Mononuclear cell (primary cell): ENCODE measurements at regions not wholly inside any gene's neighbourhood (a gene's known extent, or its start where the extent isn't known, plus 50 kb on each side); places are given as distances from the start of the nearest gene placed in this dataset.

Source experiments
- H3K27me3 ChIP-seq: 2 replicates; pipeline ENCODE4 v1.6.0; 2011; ENCODE audit warnings: low read length, control low read depth; ENCODE audit not compliant: insufficient read depth
- H3K4me1 ChIP-seq: 2 replicates; pipeline ENCODE4 v1.5.1; 2011; ENCODE audit warnings: mild to moderate bottlenecking, low read length, control low read depth; ENCODE audit not compliant: insufficient read depth
- H3K4me3 ChIP-seq: 2 replicates; pipeline ENCODE4 v1.5.1; 2011; ENCODE audit warnings: mild to moderate bottlenecking, low read length, moderate library complexity
- H3K9me3 ChIP-seq: 2 replicates; pipeline ENCODE4 v1.5.1; 2011; ENCODE audit warnings: low read depth, mild to moderate bottlenecking, control low read depth, low read length

- Histone ChIP-seq H3K4me1 (peaks cover 22% of the 10 kb centered on the region), H3K9me3 (no peaks in the 10 kb centered on the region), H3K4me3 (no peak overlapping the region), H3K27me3 (no peaks in the 10 kb centered on the region)
These were observed 192.1 kb upstream of the MYL2 start for GRCh38 chr12:111112311-111113098.

DNA sequence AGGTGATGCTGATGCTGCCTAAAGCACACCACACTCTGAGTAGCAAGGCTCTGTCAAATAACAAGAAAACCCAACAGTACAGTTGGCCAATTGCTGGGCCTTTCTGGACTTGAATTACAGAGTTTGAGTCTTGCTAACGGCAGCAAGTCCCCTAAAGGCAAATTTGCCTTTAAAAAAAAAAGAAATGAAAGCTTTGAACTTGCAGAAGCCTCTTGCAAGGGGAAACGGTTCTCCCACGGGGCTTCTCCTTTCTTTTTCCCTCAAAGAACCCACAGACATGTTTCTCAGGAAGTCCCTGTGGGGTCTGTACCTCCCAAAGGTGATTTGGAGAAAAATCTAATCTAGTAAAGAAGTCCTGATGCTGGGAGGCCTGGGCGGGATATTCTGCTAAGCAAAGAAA, 191.3 kb upstream of the MYL2 start:
- H3K9me3 ChIP-seq = no peaks in the 10 kb centered on the region
- peaks cover 22% of the 10 kb centered on the region for H3K4me1 ChIP-seq
- H3K27me3 ChIP-seq = no peaks in the 10 kb centered on the region
- no peak overlapping the region for H3K4me3 ChIP-seq

DNA sequence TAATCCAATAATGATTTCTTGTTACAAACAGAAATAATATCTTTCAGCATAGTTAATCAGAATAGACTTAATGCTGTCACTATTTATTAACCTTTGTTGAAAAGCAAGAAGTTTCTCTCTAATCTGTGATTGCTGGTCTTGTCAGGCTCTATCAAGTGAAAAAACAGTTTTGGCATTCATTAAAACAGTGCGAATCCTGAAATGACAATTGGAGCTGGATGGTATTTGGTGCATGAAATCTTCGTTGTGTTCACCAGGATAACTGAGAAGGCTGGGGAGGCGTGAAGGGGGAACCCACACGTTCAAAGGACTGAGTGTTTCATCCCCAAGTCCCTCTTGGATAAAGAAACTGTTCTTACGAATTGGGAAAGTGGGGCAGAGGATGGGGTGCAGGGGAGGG, 190.2 kb upstream of the MYL2 start:
- no peak overlapping the region for H3K4me3 ChIP-seq
- H3K27me3 ChIP-seq = no peaks in the 10 kb centered on the region
- no peaks in the 10 kb centered on the region for H3K9me3 ChIP-seq
- H3K4me1 ChIP-seq = peaks cover 22% of the 10 kb centered on the region

- Histone ChIP-seq H3K9me3 (no peaks in the 10 kb centered on the region), H3K27me3 (no peaks in the 10 kb centered on the region), H3K4me3 (no peak overlapping the region), H3K4me1 (peaks cover 22% of the 10 kb centered on the region)
These were observed 188.3 kb upstream of the MYL2 start for GRCh38 chr12:111108726-111109125.

DNA sequence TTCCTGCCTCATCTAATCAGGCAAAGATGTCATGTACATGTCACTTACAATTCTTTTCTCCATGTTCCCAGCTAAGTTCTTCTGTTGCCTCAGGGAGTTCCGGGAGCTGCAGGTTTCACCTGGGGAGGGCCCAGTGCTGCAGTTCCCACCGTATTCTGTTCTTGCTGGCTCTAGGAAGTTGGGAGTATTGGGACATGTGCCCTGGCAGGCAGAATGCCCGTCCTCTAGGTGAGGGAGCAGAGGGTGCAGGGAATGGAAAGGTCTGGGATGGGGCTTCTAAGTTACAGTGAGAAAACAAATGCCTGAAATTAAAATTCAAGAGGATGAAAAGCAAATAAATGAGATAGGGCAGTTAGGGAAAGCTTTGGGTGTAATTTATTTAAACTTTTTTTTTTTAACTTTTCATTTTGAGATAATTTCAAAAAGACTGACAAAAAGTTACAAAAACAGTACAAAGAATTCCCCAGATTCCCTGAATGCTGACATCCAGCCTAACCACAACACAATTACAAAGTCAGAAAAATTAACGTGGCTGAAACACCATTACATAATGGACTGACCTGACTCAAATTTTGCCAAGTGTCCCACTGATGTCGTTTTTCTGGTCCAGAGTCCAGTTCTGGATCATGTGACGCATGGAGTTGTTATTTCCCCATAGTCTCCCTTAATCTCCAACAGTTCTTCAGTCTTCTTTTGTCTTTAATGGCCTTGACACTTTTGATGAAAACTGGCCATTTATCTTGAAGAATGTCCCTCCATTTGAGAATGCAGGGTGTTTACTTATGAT, 187.2 kb upstream of the MYL2 start:
- H3K4me1 ChIP-seq = peaks cover 16% of the 10 kb centered on the region
- no peaks in the 10 kb centered on the region for H3K27me3 ChIP-seq
- no peak overlapping the region for H3K4me3 ChIP-seq
- H3K9me3 ChIP-seq = no peaks in the 10 kb centered on the region

GRCh38 chr12:111105294-111105693, 184.9 kb upstream of the MYL2 start:
- Histone ChIP-seq H3K4me3 (no peak overlapping the region), H3K9me3 (no peaks in the 10 kb centered on the region), H3K4me1 (no peaks in the 10 kb centered on the region), H3K27me3 (no peaks in the 10 kb centered on the region)

- H3K4me1 ChIP-seq = peaks cover 8% of the 10 kb centered on the region
- no peaks in the 10 kb centered on the region for H3K27me3 ChIP-seq
- no peaks in the 10 kb centered on the region for H3K9me3 ChIP-seq
- H3K4me3 ChIP-seq = no peak overlapping the region
These were observed 183.2 kb upstream of the MYL2 start for GRCh38 chr12:111103583-111103982.

GRCh38 chr12:111102102-111102739, 181.8 kb upstream of the MYL2 start:
- H3K4me3 ChIP-seq = no peak overlapping the region
- H3K27me3 ChIP-seq = no peaks in the 10 kb centered on the region
- no peaks in the 10 kb centered on the region for H3K9me3 ChIP-seq
- H3K4me1 ChIP-seq = peaks cover 8% of the 10 kb centered on the region

DNA sequence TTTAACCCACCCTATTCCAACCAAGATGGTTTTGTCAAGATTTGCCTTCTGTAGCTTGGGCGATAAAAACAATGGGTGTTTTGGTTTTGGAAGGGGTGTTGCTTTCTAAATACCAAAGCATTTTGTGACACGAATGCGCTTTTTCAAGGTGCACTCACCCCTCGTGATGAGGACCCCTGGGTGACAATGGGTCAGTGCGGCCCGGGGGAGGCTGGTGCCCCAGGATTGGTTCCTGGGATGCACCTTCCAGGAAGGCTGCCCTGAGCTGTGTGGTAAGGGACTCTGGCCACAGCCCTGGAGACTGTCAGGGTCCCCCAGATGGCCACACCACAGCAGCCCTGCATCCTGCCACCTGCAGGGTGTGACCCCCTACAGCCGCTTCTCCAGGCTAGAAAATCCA, 180.6 kb upstream of the MYL2 start:
- Histone ChIP-seq H3K9me3 (no peaks in the 10 kb centered on the region), H3K27me3 (no peaks in the 10 kb centered on the region), H3K4me3 (no peak overlapping the region), H3K4me1 (peaks cover 8% of the 10 kb centered on the region)

- H3K4me1 ChIP-seq = peaks cover 8% of the 10 kb centered on the region
- no peak overlapping the region for H3K4me3 ChIP-seq
- H3K27me3 ChIP-seq = no peaks in the 10 kb centered on the region
- no peaks in the 10 kb centered on the region for H3K9me3 ChIP-seq
These were observed 180.2 kb upstream of the MYL2 start for GRCh38 chr12:111100554-111100953.

- no peak overlapping the region for H3K4me3 ChIP-seq
- peaks cover 8% of the 10 kb centered on the region for H3K4me1 ChIP-seq
- no peaks in the 10 kb centered on the region for H3K9me3 ChIP-seq
- H3K27me3 ChIP-seq = no peaks in the 10 kb centered on the region
These were observed 179.6 kb upstream of the MYL2 start for GRCh38 chr12:111100003-111100402.

DNA sequence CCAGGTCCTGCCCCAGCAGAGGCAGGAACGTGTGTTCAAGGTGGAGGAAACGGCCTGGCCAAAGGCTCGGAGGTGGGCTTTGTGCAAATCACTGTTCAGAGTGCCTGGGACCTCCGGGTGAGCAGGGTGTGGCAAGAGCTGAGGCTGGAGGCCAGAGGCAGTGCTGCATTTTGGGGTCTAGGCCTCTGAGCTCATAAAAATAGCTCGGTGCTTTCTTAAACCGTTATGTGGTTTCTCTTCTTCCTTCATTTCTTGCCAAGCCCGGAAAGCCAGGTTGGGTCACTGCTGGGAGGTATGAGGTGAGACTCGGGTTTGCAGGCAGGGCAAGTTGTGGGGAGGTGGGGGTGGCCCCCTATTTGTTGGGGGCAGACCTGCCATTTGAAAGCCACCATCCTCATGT, 178.8 kb upstream of the MYL2 start:
- peaks cover 8% of the 10 kb centered on the region for H3K4me1 ChIP-seq
- H3K4me3 ChIP-seq = no peak overlapping the region
- H3K27me3 ChIP-seq = no peaks in the 10 kb centered on the region
- no peaks in the 10 kb centered on the region for H3K9me3 ChIP-seq

DNA sequence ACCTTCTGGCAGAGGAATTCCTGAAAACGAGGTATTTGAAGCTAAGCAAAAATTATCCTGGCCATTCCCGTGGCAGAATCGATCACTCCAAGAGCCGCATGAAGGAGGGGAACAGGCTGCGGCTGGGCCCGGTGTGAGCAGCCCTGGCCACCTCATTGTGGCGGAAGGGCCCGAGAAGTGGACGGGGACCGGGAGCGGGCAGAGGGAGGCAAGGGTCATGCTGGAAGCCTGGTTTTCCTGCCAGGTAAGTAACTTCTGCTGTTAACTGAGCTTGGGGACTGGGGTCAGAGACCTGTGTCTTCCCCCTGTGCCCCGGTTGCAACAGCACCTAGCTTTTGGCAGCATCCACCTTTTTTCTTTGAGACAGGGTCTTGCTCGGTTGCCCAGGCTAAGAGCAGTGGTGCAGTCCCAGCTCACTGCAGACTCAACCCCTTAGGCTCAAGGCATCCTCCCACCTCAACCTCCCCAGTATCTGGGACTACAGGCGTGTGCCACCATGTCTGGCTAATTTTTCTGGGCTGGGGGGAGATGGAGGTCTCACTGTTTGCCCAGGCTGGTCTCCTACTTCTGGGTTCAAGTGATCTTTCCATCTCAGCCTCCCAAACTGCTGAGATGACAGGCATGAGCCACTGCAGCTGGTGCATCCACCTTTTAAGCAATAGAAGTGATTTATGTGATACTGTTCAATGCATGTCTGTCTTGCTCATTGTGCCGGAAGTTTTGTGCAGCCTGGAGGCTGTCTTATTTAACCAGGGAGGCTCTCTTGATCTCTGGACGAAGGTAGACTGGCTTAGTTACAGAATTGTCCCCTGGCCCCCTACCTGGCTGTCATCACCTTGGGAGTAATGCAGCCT, 174.0 kb upstream of the MYL2 start:
- H3K9me3 ChIP-seq = no peaks in the 10 kb centered on the region
- peaks cover 23% of the 10 kb centered on the region for H3K4me1 ChIP-seq
- H3K27me3 ChIP-seq = no peaks in the 10 kb centered on the region
- no peak overlapping the region for H3K4me3 ChIP-seq

- Histone ChIP-seq H3K4me3 (no peak overlapping the region), H3K4me1 (peaks cover 17% of the 10 kb centered on the region), H3K27me3 (no peaks in the 10 kb centered on the region), H3K9me3 (no peaks in the 10 kb centered on the region)
These were observed 173.2 kb upstream of the MYL2 start for GRCh38 chr12:111093428-111094142.
